Nephron (organoid): ENCODE measurements at regions not wholly inside any gene's neighbourhood (a gene's known extent, or its start where the extent isn't known, plus 50 kb on each side); places are given as distances from the start of the nearest gene placed in this dataset.

Source experiments
- H3K27ac Mint-ChIP-seq, 3 experiments: 2 replicates each; pipeline ENCODE4 v1.8.0; 2020; ENCODE audit warnings: mixed read lengths in 3 of 3, mild to moderate bottlenecking in 2 of 3, moderate library complexity in 1 of 3
- H3K27me3 Mint-ChIP-seq: 2 replicates; pipeline ENCODE4 v1.8.0; 2021; ENCODE audit warnings: low read depth, mild to moderate bottlenecking, moderate library complexity, mixed read lengths
- H3K36me3 Mint-ChIP-seq: 2 replicates; pipeline ENCODE4 v1.8.0; 2020; ENCODE audit warnings: low read depth, mixed read lengths
- H3K4me1 Mint-ChIP-seq: 2 replicates; pipeline ENCODE4 v1.8.0; 2020; ENCODE audit warnings: mixed read lengths
- H3K4me3 Mint-ChIP-seq, 3 experiments: 2 replicates each; pipeline ENCODE4 v1.8.0; 2020; ENCODE audit warnings: mild to moderate bottlenecking in 3 of 3, mixed read lengths in 3 of 3, moderate library complexity in 2 of 3
- H3K9me3 Mint-ChIP-seq: 2 replicates; pipeline ENCODE4 v1.8.0; 2020; ENCODE audit warnings: mixed read lengths
- TF ChIP-seq, protein P1 (sequence below), 3 experiments: fragments of 200-600 bp; sonication (generic); IDR thresholded peaks; one replicate each; pipeline ENCODE4 v1.5.0; 2021; ENCODE audit warnings: antibody characterized with exemption in 3 of 3; ENCODE audit not compliant: unreplicated experiment in 3 of 3

DNA sequence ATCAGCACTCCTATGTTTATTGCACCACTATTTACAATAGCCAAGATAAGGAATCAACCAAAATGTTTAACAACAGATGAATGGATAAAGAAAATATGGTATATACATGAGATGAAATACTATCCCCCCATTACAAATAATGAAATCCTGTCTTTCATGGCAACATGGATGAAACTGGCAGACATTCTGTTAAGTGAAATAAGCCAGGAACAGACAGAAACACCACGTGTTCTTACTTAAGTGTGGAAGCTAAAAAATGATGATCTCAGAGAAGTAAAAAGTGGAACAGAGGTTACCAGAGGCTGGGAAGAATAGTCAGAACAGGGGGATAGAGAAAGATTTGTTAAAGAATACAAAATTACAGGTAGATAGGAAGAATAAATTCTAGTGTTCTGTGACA lies 113.7 kb upstream of the MDM1 start:
- peaks cover 25% of the 10 kb centered on the region for H3K9me3 Mint-ChIP-seq
- no peaks in the 10 kb centered on the region for H3K27me3 Mint-ChIP-seq
- TF ChIP-seq, protein P1, sequence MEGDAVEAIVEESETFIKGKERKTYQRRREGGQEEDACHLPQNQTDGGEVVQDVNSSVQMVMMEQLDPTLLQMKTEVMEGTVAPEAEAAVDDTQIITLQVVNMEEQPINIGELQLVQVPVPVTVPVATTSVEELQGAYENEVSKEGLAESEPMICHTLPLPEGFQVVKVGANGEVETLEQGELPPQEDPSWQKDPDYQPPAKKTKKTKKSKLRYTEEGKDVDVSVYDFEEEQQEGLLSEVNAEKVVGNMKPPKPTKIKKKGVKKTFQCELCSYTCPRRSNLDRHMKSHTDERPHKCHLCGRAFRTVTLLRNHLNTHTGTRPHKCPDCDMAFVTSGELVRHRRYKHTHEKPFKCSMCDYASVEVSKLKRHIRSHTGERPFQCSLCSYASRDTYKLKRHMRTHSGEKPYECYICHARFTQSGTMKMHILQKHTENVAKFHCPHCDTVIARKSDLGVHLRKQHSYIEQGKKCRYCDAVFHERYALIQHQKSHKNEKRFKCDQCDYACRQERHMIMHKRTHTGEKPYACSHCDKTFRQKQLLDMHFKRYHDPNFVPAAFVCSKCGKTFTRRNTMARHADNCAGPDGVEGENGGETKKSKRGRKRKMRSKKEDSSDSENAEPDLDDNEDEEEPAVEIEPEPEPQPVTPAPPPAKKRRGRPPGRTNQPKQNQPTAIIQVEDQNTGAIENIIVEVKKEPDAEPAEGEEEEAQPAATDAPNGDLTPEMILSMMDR (IDR thresholded peaks at IDR 0.05; ENCODE audit: unreplicated experiment in 3 of 3), result no peak
- H3K4me3 Mint-ChIP-seq, result peak overlapping the region in 1 of 3 experiments; percentile 6
- peaks cover 10% of the 10 kb centered on the region for H3K36me3 Mint-ChIP-seq
- H3K4me1 Mint-ChIP-seq, result peaks cover 33% of the 10 kb centered on the region
- H3K27ac Mint-ChIP-seq, result peak overlapping the region in 2 of 3 experiments; percentile 32 to 36

DNA sequence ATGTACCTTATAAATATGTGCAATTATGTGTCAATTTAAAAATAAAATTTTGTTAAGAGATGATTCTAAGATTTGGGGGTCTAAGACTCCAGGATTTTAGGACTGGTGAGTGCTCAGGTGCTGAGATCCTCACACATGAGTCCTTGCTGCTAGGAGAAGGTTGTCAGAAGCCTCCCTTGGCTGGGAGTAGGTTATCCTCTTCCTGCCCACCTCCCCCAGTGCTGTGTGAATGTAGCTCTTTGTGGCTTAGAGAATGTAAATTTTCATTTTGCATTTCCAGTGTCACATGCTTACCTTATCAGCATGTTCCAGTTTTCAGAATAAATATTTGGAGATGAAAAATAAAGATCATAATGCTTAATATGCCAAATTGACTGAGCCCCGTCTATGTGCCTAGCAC lies 114.2 kb upstream of the MDM1 start:
- no peak overlapping the region for H3K4me3 Mint-ChIP-seq
- H3K4me1 Mint-ChIP-seq, result peaks cover 34% of the 10 kb centered on the region
- H3K36me3 Mint-ChIP-seq, result peaks cover 10% of the 10 kb centered on the region
- no peaks in the 10 kb centered on the region for H3K27me3 Mint-ChIP-seq
- peak overlapping the region in 1 of 3 experiments; percentile 36 for H3K27ac Mint-ChIP-seq
- peaks cover 25% of the 10 kb centered on the region for H3K9me3 Mint-ChIP-seq
- TF ChIP-seq, protein P1 (IDR thresholded peaks at IDR 0.05; ENCODE audit: unreplicated experiment in 3 of 3), result no peak

DNA sequence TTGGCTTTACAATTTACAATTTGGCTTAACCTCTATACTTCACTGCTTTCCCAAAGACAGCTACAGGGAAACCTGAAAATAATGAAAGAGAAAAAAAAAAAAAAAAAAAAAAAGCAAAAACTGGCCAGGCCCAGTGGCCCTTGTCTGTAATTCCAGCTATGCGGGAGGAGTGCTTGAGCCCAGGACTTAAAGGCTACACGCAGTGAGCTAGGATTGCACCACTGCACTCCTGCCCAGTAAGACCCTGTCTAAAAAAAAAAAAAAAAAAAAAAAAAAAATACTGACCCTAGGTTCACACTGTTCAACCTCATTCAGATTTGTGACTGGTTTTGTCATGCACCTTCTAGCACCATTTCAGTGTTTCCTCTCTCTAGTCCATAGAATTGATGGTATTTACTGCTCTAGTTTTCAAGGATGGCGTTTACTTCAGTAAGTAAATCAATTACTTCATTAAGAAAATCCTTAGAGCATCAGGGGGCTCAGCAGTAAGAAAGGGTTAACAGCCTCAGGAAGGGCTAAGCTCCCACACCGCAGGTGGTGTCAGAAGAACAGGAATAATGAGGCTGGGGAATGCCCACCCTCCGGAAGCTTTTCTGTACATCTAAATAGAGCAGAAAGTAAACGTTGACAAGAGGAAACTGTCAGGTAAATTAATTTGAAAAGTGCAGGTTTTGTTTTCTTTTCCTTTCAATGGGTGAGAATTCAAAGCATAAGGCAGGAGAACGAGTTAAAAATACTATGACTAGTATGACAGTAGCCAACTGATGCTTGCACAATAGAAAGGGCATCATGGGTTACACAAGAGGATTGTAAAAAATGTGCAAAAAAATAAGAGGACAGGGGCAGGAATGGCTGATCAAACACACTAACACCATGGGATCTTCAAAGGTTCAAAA lies 115.0 kb upstream of the MDM1 start:
- H3K36me3 Mint-ChIP-seq, result peaks cover 10% of the 10 kb centered on the region
- no peaks in the 10 kb centered on the region for H3K27me3 Mint-ChIP-seq
- H3K4me1 Mint-ChIP-seq, result peaks cover 36% of the 10 kb centered on the region
- TF ChIP-seq, protein P1 (IDR thresholded peaks at IDR 0.05; ENCODE audit: unreplicated experiment in 3 of 3), result no peak
- H3K4me3 Mint-ChIP-seq, result no peak overlapping the region
- peaks cover 22% of the 10 kb centered on the region for H3K9me3 Mint-ChIP-seq
- peak overlapping the region in 2 of 3 experiments; percentile 0 to 26 for H3K27ac Mint-ChIP-seq

DNA sequence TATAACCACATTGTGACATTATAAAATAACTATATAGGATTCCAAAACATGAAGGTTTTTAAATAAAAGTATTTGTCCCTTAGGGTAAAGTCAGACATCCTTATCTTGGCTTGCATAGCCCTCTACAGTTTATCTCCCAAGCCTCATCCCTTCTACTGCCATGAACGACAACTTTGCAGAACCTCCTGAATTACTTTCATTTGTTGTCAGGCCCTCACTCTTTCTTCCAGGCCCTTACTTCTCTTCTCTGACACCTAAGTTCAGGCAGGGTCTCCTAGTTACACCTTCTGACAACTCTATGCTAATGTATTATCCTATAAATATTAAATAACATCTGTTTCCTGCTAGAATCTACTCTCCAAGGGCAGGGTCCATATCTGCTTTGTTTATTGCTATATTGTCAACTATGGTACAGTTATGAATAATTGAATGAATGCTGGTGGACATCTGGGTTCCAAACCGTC lies 115.7 kb upstream of the MDM1 start:
- Mint-ChIP-seq H3K36me3 (peaks cover 10% of the 10 kb centered on the region), H3K9me3 (peaks cover 22% of the 10 kb centered on the region), H3K4me3 (no peak overlapping the region), H3K27me3 (no peaks in the 10 kb centered on the region), H3K27ac (peak overlapping the region in 1 of 3 experiments; percentile 26), H3K4me1 (peaks cover 40% of the 10 kb centered on the region)
- TF ChIP-seq, protein P1 (IDR thresholded peaks at IDR 0.05; ENCODE audit: unreplicated experiment in 3 of 3), result no peak

DNA sequence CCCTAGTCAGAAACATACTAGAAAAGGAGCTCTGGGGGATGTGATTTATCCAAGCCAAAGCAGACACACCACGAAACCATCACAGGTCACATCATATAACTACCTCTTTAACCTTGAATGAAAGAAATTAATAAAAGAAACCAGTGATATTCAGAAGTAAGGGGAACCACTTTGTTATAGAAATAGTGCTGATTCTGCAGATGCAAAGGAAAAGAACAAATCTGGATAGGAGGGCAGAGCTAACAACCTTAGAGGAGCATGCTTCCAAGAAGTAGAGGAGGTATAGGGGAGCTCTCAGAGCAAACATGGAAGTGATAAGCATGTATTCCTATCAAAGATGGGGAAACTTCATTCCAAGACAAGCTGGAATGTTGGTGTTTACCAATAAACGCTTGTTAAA lies 117.0 kb upstream of the MDM1 start:
- no peak overlapping the region for H3K4me3 Mint-ChIP-seq
- H3K27me3 Mint-ChIP-seq, result no peaks in the 10 kb centered on the region
- H3K27ac Mint-ChIP-seq, result no peak overlapping the region
- H3K9me3 Mint-ChIP-seq, result peaks cover 13% of the 10 kb centered on the region
- H3K36me3 Mint-ChIP-seq, result peaks cover 1% of the 10 kb centered on the region
- TF ChIP-seq, protein P1 (IDR thresholded peaks at IDR 0.05; ENCODE audit: unreplicated experiment in 3 of 3), result no peak
- peaks cover 49% of the 10 kb centered on the region for H3K4me1 Mint-ChIP-seq

DNA sequence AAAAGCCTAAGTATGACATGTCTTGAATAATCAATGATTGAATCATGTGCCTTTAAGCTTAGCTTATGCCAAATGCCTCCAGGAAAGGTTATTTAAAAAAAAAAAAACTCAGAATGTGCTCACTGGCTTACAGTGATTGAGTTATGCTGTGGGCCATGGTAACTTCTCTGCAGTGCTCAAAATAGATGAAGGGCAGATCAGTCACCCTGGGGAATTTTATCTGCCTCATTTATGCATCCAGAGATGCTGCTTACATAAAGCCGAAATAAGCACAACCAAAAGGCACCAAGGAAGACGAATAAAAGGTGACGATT lies 118.7 kb upstream of the MDM1 start:
- peaks cover 61% of the 10 kb centered on the region for H3K4me1 Mint-ChIP-seq
- H3K4me3 Mint-ChIP-seq, result no peak overlapping the region
- peaks cover 5% of the 10 kb centered on the region for H3K9me3 Mint-ChIP-seq
- H3K36me3 Mint-ChIP-seq, result no peaks in the 10 kb centered on the region
- TF ChIP-seq, protein P1 (IDR thresholded peaks at IDR 0.05; ENCODE audit: unreplicated experiment in 3 of 3), result no peak
- no peaks in the 10 kb centered on the region for H3K27me3 Mint-ChIP-seq
- peak overlapping the region; percentile 72 to 96 (median 94) for H3K27ac Mint-ChIP-seq
